ENCODE measurements at regions not wholly inside any gene's neighbourhood (a gene's known extent, or its start where the extent isn't known, plus 50 kb on each side); places are given as distances from the start of the nearest gene placed in this dataset.

- TF ChIP-seq CTCF (IDR thresholded peaks at IDR 0.05) = no peak
- Mint-ChIP-seq H3K27me3 (ENCODE audit: low read depth in 3 of 3) (peaks cover 0 to 8% (median 0%) of the 10 kb centered on the region in 3 donors), H3K27ac (peak overlapping the region in 1 of 7 donors; percentile 47), H3K4me3 (no peak overlapping the region), H3K36me3 (no peaks in the 10 kb centered on the region), H3K4me1 (no peaks in the 10 kb centered on the region), H3K9me3 (peaks cover 2 to 14% (median 9%) of the 10 kb centered on the region in 7 donors)
- no peak overlapping the region for H3K4me3 ChIP-seq (replicated peaks in 1 of 3; ENCODE audit: low read depth in 2 of 3, low read length in 3 of 3)
- H2AFZ ChIP-seq (ENCODE audit: insufficient read depth, low read depth, low read length, poor library complexity, severe bottlenecking) = no peak overlapping the region
- H3K36me3 ChIP-seq (replicated peaks in 1 of 2; ENCODE audit: control insufficient read depth in 1 of 2, insufficient read depth in 2 of 2, low read length in 2 of 2) = no peaks in the 10 kb centered on the region
- no peak overlapping the region for H3K27ac ChIP-seq (ENCODE audit: low read depth in 1 of 2, low read length in 2 of 2)
- no peak for DNase-seq
- WGBS (ENCODE audit: insufficient coverage) = no CpG with 5 or more reads among the region's 3 CpGs
- no peaks in the 10 kb centered on the region for H4K20me1 ChIP-seq (ENCODE audit: insufficient read depth, low read length)
- no peaks in the 10 kb centered on the region for H3K79me2 ChIP-seq (ENCODE audit: insufficient read depth, low read length)
- H3K27me3 ChIP-seq (ENCODE audit: control insufficient read depth in 2 of 2, insufficient read depth in 2 of 2, low read length in 2 of 2) = no peaks in the 10 kb centered on the region
- no peaks in the 10 kb centered on the region for H3K4me1 ChIP-seq (ENCODE audit: control insufficient read depth in 1 of 2, insufficient read depth in 2 of 2, low read length in 2 of 2)
- no peak overlapping the region for H3K4me2 ChIP-seq (replicated peaks; ENCODE audit: extremely low read depth, low read length, poor library complexity, severe bottlenecking)
- no peak overlapping the region for H3K9ac ChIP-seq (ENCODE audit: insufficient read depth, low read length, poor library complexity, severe bottlenecking)
- peaks cover 15 to 17% of the 10 kb centered on the region in 2 donors for H3K9me3 ChIP-seq (replicated peaks in 1 of 2; ENCODE audit: control insufficient read depth in 1 of 2, insufficient read depth in 1 of 2, low read length in 2 of 2)
- intact Hi-C loops (cut with micrococcal nuclease) = no loop called here
Observed at GRCh38 chr1:209506101-209506500, 77.4 kb upstream of the CAMK1G start.

GRCh38 chr1:209509039-209509438 is 74.5 kb upstream of the CAMK1G start:
- H3K36me3 Mint-ChIP-seq = no peaks in the 10 kb centered on the region
- Histone ChIP-seq H3K4me3 (replicated peaks in 1 of 3; ENCODE audit: low read depth in 2 of 3, low read length in 3 of 3) (no peak overlapping the region), H3K4me2 (replicated peaks; ENCODE audit: extremely low read depth, low read length, poor library complexity, severe bottlenecking) (no peak overlapping the region), H3K36me3 (replicated peaks in 1 of 2; ENCODE audit: control insufficient read depth in 1 of 2, insufficient read depth in 2 of 2, low read length in 2 of 2) (no peaks in the 10 kb centered on the region), H3K79me2 (ENCODE audit: insufficient read depth, low read length) (no peaks in the 10 kb centered on the region), H3K27me3 (ENCODE audit: control insufficient read depth in 2 of 2, insufficient read depth in 2 of 2, low read length in 2 of 2) (no peaks in the 10 kb centered on the region), H3K9me3 (replicated peaks in 1 of 2; ENCODE audit: control insufficient read depth in 1 of 2, insufficient read depth in 1 of 2, low read length in 2 of 2) (no peaks in the 10 kb centered on the region), H3K27ac (ENCODE audit: low read depth in 1 of 2, low read length in 2 of 2) (no peak overlapping the region), H2AFZ (ENCODE audit: insufficient read depth, low read depth, low read length, poor library complexity, severe bottlenecking) (no peak overlapping the region), H3K9ac (ENCODE audit: insufficient read depth, low read length, poor library complexity, severe bottlenecking) (no peak overlapping the region), H3K4me1 (ENCODE audit: control insufficient read depth in 1 of 2, insufficient read depth in 2 of 2, low read length in 2 of 2) (no peaks in the 10 kb centered on the region), H4K20me1 (ENCODE audit: insufficient read depth, low read length) (no peaks in the 10 kb centered on the region)
- intact Hi-C loops (cut with micrococcal nuclease) = no loop called here
- DNase-seq = no peak
- no peak overlapping the region for H3K4me3 Mint-ChIP-seq
- no peak overlapping the region for H3K27ac Mint-ChIP-seq
- H3K4me1 Mint-ChIP-seq = no peaks in the 10 kb centered on the region
- H3K9me3 Mint-ChIP-seq = peaks cover 0 to 7% (median 0%) of the 10 kb centered on the region in 7 donors
- peaks cover 0 to 4% (median 1%) of the 10 kb centered on the region in 3 donors for H3K27me3 Mint-ChIP-seq (ENCODE audit: low read depth in 3 of 3)
- no peak for TF ChIP-seq CTCF (IDR thresholded peaks at IDR 0.05)
- no CpG with 5 or more reads among the region's 5 CpGs for WGBS (ENCODE audit: insufficient coverage)
